Esophagus squamous epithelium (tissue), 4 donors: ENCODE measurements at regions not wholly inside any gene's neighbourhood (a gene's known extent, or its start where the extent isn't known, plus 50 kb on each side); places are given as distances from the start of the nearest gene placed in this dataset.
"Not testable (repeated sequence)": the region's sequence is repeated elsewhere in the genome, so short reads cannot be mapped to it uniquely, and the experiment has no call there.

Experiments used
- CTCF ChIP-seq, 6 experiments: fragments of 450-650 bp in 4 of 6; fragments of 200-600 bp in 2 of 6; sonication (generic) in 2 of 6; IDR thresholded peaks; one replicate each; pipeline ENCODE4 v1.5.1; 2016 to 2019; ENCODE audit warnings: antibody characterized with exemption in 6 of 6, mild to moderate bottlenecking in 4 of 6, moderate library complexity in 4 of 6
- POLR2A ChIP-seq, 4 donors: fragments of 450-650 bp; IDR thresholded peaks; one replicate each; pipeline ENCODE4 v1.6.1; 2017; ENCODE audit warnings: antibody characterized with exemption in 4 of 4, mild to moderate bottlenecking in 4 of 4, moderate library complexity in 3 of 4

- not testable (repeated sequence) for TF ChIP-seq POLR2A, CTCF (IDR thresholded peaks at IDR 0.05)
These were observed 126.7 kb upstream of the MYO10 start for GRCh38 chr5:17062741-17063140.
